GM23248 (cell line): ENCODE measurements at regions not wholly inside any gene's neighbourhood (a gene's known extent, or its start where the extent isn't known, plus 50 kb on each side); places are given as distances from the start of the nearest gene placed in this dataset.
"Not testable (repeated sequence)": the region's sequence is repeated elsewhere in the genome, so short reads cannot be mapped to it uniquely, and the experiment has no call there.

Experiments
- EZH2 ChIP-seq: fragments of 200-600 bp; sonication (generic); IDR thresholded peaks from 2 replicates; pipeline ENCODE4 v1.6.1; 2018; ENCODE audit warnings: antibody characterized with exemption, mild to moderate bottlenecking; ENCODE audit not compliant: insufficient read depth, poor library complexity, severe bottlenecking
- EZH2phosphoT487 ChIP-seq: fragments of 200-600 bp; sonication (generic); IDR thresholded peaks from 2 replicates; pipeline ENCODE4 v1.6.1; 2018; ENCODE audit warnings: antibody characterized with exemption, moderate library complexity, mild to moderate bottlenecking, low read depth; ENCODE audit not compliant: insufficient read depth

GRCh38 chr2:211219548-211219947 is 663.1 kb downstream of the CPS1 start:
- not testable (repeated sequence) for TF ChIP-seq EZH2, EZH2phosphoT487
